HG03571 (cell line): ENCODE measurements at regions not wholly inside any gene's neighbourhood (a gene's known extent, or its start where the extent isn't known, plus 50 kb on each side); places are given as distances from the start of the nearest gene placed in this dataset.
"Not testable (repeated sequence)": the region's sequence is repeated elsewhere in the genome, so short reads cannot be mapped to it uniquely, and the experiment has no call there.

Source experiments
- ATAC-seq: cut with Tn5 transposase; IDR thresholded peaks from one replicate; pipeline ENCODE4 v1.9.1; 2021; ENCODE audit not compliant: unreplicated experiment

DNA sequence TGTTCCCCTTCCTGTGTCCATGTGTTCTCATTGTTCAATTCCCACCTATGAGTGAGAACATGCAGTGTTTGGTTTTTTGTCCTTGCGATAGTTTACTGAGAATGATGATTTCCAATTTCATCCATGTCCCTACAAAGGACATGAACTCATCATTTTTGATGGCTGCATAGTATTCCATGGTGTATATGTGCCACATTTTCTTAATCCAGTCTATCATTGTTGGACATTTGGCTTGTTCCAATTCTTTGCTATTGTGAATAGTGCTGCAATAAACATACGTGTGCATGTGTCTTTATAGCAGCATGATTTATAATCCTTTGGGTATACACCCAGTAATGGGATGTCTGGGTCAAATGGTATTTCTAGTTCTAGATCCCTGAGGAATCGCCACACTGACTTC is 712.5 kb upstream of the ADGRB3 start:
- not testable (repeated sequence) for ATAC-seq

DNA sequence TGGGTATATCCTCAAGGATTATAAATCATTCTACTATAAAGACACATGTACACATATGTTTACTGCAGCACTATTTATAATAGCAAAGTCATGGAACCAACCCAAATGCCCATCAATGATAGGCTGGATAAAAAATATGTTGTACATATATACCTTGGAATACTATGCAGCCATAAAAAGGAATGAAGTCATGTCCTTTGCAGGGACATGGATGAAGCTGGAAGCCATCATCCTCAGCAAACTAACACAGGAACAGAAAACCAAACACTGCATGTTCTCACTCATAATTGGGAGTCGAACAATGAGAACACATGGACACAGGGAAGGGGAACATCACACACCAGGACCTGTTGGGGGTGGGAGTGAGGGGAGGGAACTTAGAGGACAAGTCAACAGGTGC is 715.0 kb upstream of the ADGRB3 start:
- ATAC-seq: not testable (repeated sequence)

DNA sequence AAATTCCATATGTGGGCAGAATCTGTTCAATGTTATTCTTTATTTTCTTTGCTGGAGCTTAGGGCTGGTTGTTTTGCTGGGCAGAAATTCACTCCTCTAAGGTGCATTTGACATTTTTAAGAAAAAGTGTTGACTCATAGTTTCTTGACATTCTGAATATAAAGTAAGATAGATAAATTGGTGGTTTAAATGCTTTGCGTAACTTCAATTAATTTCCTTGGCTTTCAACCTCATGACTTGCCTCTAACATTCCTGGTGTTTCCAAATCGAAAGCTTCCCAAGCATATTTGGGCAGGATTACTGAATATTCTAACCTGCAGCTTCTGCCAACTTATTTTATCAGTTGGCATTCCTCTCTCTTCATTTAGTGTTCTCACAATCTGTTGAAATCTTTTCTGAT is 718.7 kb upstream of the ADGRB3 start:
- ATAC-seq: no peak

DNA sequence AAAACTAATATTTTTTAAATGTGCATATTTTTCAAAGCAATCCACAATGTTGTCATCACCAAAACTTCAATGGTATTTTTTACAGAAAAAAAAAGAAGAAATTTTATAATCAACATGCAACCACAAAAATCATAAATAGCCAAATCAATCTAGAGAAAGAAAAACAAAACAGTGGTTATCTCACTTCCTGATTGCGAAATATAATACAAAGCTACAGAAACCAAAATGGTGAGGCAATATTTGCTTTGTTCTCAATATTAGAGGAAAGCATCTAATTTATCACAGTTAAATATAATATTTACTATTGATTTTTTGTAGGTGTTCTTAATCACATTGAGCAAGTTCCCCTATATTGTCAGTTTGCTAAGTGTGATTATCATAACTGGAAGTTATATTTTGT is 720.7 kb upstream of the ADGRB3 start:
- ATAC-seq: no peak

DNA sequence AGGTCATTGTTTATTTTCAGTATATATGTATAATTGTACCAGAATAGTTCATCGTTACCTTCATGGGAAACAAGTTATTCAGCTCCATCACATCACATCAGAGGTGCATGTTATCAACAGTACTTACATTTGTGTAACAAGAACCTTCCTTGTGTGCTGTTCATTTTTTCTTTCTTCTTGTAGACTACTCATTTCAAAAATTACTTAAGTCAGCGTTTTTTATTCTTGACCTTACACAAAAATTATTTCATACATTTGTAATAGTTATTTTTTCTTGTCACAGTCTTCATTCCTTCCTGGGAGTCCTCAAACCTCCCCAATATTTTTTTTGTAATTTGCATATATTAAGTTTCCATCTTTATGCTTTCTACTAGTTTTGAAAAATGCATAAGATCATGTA is 725.7 kb upstream of the ADGRB3 start:
- no peak for ATAC-seq

DNA sequence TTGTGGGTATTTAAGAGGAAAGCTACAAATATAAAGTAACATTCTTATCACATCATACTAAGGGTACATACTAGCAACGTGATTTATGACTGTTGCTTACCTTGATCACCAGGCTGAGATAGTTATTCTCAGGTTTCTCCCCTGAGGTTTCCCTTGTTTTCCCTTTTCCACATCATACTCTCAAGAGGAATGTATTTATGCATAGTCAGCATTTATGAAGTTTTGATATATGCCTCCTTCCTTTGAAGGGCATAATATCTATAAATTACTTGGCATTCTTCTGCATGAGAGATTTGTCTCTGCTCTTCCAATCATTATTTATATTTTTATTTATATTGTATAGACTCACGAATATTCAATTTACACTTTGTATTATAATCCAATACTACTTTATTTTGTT is 726.7 kb upstream of the ADGRB3 start:
- no peak for ATAC-seq

DNA sequence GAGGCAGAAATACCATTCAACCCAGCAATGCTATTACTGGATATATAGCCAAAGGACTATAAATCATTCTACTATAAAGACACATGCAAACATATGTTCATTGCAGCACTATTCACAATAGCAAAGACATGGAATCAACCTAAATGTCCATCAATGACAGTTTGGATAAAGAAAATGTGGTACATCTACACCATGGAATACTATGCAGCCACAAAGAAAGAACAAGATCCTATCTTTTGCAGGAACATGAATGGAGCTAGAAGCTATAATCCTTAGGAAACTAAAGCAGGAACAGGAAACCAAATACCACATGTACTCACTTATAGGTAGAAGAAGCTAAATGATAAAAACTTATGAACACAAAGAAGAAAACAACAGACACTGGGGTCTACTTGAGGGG is 730.3 kb upstream of the ADGRB3 start:
- ATAC-seq: not testable (repeated sequence)

DNA sequence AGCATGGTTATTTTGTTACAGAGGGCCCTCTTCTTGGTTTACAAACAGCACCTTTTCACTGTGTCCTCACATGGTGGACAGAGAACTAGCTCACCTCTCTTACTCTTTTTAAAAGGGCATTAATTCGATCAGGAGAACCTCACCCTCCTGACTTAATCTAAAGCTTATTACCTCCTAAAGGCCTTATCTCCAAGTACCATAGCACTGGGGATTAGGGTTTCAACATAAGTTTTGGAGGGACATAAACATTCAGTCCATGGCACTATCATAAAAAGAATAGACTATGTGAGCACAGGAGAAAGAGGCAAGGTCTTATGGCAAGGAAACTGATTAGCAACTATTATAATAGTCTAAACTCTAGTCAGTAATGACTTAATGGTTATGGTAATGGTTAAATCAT is 736.2 kb upstream of the ADGRB3 start:
- no peak for ATAC-seq

DNA sequence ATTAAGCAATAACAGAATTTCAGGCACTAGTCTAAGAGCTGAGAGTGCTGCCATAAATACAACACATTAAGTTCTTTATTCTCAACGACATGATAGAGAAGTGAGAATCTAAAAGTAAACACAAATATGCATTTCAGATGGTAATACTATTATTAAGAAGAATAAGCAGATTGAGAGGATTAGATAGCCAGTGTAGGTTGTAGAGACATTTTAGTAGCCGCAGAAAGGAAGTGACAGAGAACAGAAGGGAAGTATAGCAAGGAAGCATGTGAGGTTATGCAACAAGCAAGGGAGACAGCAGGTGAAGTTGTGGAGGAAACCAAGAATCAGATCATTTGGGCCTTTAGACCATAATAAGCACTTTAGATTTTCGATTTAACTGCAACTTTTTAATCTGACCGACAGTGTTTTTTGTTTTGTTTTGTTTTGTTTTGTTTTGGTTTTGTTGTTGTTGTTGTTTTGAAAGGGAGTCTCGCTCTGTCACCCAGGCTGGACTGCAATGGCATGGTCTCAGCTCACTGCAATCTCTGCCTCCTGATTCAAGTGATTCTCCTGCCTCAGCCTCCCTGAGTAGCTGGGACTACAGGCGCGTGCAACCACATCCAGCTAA is 737.0 kb upstream of the ADGRB3 start:
- no peak for ATAC-seq

DNA sequence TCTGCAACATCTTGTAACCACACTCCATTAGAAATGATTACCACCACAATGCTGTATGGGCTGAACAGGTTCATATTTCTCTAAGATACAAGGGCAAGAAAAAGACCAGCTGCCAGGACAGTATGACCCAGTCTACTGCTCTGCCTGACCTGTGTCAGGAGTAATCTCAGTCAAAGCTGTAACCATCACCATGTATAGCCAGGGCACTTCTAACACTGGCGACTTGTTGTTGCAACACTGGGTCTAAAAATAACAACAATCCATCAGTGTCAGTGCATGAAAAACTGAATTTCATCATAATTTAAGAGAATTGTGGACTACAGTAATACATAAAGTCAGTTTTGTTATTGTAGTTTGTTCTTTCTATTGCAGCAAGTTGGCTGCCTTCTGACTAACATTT is 738.6 kb upstream of the ADGRB3 start:
- ATAC-seq: no peak

DNA sequence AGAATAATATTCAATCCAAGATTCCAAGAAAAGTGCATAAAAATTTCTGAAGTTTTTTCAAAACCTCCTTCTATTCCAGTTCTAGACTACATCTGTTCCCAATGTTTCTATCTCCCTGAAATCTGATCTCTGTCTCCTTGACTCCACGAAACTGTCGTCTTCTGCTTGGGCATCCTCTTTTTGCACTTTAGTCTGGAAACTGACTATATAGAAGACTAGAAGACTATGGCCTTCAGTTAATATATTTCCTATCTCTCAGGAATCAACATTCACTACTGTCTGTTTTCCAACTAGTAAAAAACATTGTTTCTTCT is 745.4 kb upstream of the ADGRB3 start:
- no peak for ATAC-seq

DNA sequence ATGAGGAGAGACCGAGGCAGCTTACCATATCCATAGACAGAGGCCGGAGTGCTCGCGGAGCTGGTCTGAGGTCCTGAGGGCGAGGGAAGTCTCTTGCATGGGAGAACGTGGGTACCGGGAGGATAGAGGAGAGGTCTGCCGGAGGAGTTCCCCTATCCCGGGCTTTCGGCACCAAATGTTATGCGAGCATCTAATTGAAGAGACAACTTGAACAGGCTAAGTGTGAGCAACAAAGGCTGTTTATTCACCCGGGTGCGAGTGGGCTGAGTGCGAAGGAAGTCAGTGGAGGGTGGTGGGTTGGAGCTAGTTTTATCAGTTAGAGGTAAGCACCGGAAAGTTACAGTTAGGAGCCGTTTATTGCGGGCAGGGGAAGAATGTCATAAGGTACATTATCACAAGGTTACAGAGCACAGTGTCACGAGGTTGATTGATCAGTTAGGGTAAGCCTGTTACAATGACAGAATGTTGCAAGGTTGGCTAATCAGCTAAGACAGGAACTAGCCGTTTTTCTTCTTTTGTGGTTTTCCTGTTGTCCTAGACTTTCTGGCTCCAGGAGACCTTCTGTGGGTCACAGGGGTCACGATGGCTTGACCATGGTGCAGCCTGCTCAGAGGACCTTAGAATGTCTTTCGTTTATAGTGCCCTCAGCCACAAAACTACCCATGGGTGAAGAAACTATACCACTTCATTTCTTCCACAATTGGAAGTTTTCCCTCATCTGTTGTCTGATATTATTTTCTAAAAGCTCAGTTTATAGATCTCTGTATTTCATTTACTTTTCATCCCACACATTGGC is 746.0 kb upstream of the ADGRB3 start:
- ATAC-seq: no peak

DNA sequence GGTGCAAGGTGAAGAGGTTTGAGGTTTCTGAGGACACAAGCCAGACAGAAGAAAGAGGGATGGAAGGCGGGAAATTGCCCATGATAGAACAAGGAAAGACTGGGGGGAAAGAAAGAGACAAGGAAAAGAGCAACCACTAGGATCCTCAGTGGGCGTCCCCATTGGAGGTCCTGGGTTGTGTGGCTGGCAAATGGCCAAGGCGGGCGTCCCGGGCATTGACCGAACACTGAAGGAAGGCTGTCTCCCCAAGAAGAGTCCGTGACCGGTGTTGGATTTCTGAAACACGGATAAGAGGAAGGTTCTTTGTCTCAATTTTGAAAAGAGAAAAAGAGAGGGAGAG is 746.6 kb upstream of the ADGRB3 start:
- ATAC-seq: no peak

DNA sequence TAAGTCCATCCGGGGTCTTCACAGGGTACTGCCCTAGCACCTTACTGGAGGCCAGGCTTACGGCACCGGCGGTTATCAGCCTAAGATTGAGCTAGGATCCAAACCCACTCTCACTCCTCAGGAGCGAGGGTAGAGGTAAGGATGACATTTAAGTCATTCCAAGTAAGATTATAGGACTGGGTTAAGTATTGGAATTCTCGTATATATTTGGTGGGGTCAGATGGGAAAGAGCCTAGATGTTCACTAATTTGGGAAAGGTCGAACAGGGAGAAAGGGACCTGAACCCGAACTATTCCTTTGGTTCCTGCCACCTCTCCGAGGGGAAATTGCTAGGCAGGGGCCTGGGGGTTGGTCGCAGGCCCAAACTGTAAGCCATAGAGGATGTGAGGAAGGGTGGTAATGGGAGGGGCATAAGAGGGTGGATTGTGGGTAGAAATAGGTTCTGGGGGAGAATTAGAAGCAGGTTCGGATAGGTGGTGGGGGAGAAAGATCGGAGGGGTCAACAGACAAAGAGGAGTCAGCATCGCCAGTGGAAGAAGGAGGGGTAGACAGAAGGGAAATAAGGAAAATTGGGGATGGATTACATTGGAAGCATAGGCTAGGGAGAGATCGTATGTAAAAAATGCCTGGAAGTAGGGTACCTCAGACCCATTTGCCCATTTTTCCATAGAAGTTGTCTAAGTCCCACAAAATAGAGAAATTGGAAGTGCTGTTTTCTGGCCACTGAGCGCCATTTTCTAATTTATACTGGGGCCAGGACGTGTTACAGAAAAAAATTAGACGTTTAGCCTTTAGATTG is 747.1 kb upstream of the ADGRB3 start:
- no peak for ATAC-seq

DNA sequence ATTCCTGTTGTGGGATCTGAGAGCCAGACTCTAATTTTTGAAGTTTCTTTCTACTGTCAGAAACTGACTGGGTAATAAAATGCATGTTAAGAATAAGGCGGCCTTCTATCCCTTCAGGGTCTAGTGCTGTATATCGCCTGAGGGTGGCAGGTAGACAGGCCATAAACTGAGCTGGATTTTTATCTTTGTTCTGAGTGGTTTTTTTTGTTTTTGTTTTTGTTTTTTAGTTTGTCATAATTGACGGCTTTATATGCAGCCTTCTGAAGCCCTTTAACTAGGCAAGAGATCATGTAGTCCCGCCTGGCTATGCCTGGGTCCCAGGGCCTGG is 747.7 kb upstream of the ADGRB3 start:
- no peak for ATAC-seq

DNA sequence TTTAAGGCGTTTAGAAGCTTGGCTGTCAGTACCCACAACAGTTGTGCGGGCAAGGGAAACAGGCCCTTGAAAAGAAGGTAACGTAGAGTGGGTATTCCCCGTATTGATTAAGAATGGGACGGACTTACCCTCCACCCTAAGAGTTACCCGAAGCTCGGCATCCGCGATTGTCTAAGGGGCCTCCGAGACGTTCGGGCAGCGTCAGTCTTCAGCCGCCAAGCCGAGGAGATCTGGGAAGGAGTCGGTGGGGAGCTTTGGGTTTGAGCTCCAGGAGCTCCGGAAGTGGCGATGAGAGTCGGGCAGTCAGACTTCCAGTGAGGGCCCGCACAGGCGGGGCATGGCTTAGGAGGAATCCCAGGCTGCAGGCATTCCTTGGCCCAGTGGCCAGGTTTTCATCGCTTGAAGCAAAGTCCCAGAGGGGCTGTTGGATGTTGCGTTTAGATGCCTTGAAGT is 748.2 kb upstream of the ADGRB3 start:
- ATAC-seq: no peak

DNA sequence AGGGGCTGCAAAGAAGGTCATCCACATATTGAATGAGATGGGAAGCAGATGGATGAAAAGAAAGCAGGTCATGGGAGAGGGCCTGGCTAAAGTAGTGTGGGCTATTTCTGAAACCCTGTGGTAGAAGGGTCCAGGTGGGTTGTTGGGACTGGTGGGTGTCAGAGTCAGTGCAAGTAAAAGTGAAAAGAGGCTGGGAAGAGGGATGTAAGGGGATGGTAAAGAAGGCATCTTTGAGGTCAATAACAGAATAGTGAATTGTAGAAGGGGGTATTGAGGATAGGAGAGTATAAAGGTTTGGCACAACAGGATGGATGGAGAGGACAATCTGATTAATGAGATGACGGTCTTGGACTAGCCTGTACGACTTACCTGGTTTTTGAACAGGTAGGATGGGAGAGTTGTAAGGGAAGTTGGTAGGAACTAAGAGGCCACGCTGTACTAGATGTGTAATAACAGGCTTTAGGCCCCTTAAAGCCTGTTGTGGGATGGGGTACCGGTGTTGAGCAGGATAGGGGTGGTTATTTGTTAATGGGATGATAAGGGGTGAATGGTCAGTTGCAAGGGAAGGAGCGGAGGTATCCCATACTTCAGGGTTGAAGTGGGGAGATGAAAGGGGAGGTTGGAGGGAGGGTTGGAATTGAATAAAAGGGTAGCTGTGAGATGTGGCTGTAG is 748.9 kb upstream of the ADGRB3 start:
- ATAC-seq: no peak

DNA sequence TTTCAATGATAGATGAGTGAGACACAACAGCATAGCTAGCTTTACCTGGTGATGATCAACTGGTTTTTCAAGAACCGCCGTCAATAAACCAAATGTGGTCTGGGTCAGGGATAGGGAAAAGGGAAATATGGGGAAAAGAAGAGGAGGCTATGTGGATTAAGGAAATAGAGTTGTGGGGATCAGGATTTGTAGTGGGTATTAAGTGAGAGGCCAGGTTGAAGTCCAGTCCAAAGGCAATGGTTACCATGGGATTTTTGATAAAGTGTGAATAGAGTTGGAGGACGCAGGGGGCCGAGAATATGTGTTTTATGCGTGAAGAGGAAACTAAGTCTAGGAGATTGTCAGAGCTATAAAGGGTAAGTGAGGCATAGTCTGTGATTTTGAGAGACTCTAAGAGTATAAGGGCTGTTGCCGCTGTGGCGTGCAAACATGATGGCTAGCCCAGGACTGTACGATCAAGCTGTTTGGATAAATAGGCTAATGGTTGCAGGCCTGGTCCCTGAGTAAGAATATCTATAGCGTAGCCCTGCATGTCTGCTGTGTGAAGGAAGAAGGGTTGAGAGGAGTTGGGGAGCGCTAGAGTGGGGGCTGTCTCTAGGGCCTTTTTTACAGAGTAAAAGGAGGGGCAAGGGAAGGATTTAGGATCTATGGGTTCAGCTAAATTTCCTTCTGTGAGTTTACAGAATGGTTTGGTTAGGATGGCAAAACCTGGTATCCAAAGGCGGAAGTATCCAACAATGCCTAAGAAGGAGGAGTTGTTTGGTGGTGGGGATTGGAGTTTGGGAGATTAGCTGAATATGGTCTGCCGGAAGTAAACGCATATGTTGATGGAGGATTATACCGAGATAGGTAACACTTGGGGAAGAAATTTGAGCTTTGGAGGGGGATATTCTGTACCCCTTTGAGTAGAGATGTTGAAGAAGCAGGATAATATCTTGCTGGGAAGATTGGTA is 749.7 kb upstream of the ADGRB3 start:
- no peak for ATAC-seq

DNA sequence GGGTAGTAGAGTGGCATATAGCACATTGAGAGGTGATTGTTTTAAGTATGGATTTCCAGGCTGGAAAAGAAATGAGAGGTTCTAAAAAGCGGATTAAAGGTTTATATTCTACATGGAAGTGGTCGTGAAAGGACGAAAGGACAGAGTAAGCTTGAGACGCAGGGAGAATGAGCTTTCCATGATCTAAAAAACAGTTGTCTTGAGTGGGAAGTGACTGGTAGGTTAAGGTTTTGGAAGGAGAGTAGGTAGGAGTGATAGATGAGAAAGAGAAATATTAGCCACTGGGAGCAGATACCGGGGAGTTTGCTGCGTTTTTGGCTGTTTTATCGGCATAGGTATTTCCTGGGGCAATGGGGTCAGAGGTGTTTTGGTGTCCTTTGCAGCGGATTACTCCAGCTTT is 750.6 kb upstream of the ADGRB3 start:
- ATAC-seq: no peak

DNA sequence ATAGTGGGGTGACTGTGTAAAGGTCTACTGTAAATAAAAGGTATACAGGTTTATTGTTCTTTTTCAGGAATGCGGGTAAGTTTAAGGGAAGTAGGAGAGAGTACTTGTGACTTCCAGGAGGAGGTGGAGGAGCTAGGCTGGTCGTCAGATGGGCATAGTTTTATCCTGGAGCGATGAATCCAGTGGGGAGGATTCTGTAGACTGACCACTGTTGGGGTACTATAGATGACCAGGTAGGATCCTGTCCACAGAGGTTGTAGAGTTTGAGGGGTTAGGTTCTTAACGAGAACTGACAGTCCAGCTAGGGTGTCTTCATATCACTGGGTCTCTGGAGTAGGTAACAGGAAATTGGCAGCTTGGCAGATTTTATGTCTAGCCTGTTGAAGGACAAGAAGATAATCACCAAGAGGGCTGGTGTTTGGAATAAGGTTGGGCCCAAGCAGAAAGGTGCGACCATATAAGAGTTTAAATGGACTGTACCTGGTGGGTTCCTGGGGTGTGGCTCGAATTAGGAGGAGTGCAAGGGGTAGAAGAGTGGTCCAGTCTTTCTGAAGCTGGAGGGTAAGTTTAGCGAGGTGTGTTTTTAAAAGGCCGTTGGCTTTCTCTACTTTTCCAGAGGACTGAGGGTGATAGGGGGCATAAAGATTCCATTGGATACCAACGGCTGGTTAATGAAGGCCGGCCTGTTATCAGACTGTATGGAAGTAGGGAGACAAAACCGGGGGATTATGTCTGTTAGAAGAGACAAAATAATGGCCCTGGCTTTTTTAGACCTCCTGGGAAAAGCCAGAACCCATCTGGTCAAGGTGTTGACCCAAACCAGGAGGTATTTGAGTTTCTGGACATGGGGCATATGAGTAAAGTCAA is 751.3 kb upstream of the ADGRB3 start:
- no peak for ATAC-seq
